ENCODE measurements at regions not wholly inside any gene's neighbourhood (a gene's known extent, or its start where the extent isn't known, plus 50 kb on each side); places are given as distances from the start of the nearest gene placed in this dataset.

DNA sequence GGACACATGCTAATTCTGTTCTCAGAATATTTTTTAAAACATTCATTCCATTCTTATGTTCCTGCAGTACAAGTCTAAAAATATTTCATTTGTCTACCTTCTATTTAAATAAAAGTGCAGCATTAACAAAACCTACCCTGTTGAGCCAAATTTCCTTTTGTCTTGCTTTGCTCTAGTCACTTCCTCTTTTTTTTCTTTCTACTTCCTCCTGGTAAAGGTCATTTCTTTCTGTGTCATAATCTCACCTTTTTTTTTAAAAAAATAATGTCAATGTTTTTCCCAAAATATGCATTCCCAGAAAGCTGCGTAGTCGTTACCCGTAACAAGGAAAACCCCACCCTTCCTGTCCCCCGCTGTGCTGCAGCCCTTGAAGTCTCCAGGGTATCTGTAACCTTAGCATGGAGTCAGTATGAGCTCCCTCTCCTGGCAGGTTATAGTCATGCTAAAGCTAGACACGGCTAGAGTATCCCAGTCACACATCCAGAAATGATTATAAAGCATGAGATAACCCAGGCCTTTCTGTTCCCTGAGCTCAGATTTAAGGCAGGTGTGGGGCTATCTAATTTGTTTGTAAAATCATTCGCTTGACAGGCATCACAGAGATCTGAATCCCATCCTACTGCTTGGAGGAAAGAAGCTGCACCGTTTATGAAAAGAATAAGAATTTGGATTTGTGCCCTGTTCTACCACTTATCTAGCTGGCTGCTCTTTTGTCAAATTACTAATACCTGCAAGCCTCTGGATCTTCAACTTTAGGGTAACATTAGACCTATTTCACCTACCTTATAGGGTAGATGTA lies 51.1 kb upstream of the EED start:
- DNase-seq (ENCODE audit: low spot score) = peak; percentile 84

DNA sequence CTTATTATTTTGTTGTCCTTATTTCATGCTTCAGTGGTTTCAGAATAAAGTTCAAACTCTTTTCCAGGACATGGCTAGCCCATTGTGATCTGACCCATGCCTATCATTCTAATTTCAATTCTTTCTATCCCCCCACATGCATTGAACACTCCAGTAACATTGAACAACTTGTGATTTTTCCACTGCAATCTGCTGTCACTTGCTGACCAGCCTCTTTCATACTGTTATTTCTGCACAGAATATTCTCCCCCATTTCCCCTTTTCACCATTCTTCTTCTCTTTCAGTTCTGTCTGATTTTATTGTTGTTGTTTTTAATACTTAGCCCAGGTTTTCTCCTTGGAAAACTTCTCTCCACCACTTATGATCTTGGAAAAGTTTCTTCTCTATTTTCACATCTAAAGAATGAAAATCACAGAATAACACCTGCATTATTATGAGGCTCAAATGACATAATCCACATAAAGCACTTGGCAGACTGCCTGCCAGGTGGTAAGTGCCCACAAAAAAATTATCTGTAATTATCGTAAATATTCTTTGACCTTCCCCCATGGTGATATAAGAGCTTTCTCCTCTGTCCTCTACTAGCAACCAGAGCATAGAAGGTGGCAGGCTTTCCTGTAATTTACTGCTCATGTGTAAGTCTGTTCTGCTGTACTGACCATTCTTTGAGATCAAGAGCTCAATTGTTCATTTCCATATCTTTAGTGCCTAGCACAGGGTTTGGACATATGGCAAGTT lies 51.9 kb upstream of the EED start:
- DNase-seq (ENCODE audit: low spot score) = no peak

DNA sequence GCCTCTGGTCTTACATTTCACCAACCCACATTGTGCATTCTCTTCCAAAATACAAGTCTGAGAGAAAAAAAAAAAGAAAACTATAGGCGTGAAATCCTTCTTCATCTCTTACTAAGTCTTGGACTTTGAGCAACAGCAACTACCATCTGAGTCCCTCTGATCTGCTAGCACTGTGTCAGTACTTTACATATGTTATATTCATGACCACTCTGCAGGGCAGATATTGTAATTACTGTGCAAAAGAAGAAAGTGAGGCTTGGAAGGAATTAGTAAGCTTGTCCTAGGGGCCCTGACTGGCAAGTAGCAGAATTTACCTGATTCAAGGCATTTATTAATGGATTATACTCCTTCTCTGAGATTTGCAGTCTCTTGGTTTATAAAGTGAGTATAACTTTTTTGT lies 52.7 kb upstream of the EED start:
- no peak for DNase-seq (ENCODE audit: low spot score)

DNA sequence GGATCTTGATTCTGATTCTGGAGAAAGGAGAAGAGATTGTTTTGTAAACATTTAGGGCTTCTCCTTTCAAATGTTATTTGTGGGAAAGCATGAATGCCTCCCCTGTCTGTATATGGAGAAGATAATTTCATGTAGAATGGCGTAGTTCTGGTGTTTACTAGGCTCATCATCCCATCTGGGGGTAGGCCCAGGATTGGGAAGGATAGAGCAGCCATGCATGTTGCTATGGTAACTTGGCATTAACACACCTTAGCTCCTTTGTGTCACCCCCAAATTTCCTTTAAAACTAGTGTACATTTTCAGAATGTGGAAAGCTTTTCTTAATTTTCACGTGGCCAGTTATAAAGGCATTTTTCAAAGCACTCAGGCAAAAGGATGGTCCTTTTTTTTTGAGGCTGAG lies 57.5 kb upstream of the EED start:
- no peak for DNase-seq (ENCODE audit: low spot score)

GRCh38 chr11:86186386-86186785 lies 58.2 kb upstream of the EED start:
- DNase-seq (ENCODE audit: low spot score) = no peak

DNA sequence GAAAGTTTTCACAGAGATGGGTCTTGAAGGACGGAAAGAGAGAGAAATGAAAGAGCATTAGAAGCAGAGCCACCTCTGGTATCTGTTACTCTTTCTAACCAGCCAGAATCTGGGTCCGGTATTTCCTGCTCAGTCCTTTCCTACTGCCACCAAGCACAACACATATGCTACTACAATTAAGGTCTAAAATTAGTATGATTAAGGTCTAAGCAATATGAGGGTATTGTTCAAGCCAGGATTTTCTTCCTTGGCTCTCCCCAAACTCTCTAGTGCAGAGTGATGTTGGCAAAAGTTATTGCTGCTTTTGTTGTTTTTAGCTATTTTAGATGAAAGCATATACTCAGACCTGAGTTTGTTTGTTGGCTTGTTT lies 59.2 kb upstream of the EED start:
- DNase-seq (ENCODE audit: low spot score) = no peak

DNA sequence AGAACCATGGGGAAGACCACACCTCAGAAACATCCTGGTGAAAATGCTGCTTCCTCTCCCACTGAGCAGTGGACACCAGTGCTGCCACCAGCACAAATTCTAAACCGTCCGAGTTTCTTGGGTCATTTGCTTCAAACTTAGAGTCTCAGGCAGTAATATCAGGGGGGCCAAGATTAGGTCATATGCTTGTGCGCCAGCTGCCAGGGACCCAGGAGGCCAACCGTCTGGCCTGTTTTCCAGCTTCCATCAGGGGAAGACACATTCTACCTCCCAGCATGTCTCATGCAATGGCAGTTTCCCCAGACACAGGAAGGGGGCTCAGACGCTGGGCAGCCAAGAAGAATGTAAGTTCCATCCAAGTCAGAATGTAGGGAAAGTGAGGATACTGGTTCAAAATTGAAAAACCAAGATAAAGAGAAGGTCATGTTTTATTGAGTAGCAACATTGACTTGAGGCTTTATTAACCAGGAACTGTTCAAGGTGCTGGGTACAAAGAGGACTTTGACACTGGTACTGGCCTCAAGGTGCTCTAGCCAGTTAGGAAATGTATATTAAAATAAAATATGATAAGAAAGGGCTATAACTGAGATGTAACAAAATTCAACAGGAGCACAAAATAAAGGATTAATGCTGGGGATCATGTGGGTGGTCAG lies 59.7 kb upstream of the EED start:
- DNase-seq (ENCODE audit: low spot score) = no peak

- DNase-seq (ENCODE audit: low spot score) = no peak
Observed at GRCh38 chr11:86183694-86184093, 60.9 kb upstream of the EED start.

- peak; percentile 62 for DNase-seq (ENCODE audit: low spot score)
Observed at GRCh38 chr11:86182976-86183584, 61.5 kb upstream of the EED start.

- no peak for DNase-seq (ENCODE audit: low spot score)
Observed at GRCh38 chr11:86181379-86181778, 63.2 kb upstream of the EED start.

DNA sequence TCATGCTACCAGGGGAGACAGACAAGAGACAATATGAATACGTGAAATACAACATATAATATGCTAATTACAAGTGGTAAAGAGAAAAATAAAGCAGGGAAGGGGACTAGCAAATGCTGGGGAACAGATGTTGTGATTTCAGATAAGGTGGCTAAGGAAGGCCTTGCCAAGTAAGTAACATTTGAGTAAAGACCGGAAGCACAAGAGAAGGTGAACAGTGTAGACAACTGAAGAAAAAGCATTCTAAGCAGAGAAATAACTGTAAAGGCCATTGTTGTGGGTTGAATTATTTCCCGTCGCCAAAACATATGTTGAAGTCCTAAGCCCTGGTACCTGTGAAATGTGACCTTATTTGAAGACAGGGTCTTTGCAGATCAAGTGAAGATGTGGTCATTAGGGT lies 63.7 kb upstream of the EED start:
- DNase-seq (ENCODE audit: low spot score) = no peak

DNA sequence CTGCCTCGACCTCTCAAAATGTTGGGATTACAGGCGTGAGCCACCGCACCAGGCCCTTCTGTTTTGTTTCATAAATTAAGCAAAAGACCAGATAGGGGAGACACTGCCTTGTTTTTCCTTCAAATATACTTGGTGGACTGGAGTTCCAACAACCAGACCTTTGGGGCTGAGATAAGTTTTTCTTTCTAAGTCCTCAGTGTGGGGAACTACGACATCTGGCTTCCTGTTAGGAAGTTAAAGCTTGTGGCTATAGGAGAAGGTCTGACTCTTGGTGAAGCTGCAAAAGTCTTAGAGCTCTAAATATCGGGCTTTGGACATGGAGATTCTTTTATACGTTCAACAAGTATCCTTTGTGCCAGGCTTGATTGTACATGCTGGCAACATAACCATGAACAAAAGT lies 64.1 kb upstream of the EED start:
- no peak for DNase-seq (ENCODE audit: low spot score)

- no peak for DNase-seq (ENCODE audit: low spot score)
Observed at GRCh38 chr11:86179646-86180064, 64.9 kb upstream of the EED start.

DNA sequence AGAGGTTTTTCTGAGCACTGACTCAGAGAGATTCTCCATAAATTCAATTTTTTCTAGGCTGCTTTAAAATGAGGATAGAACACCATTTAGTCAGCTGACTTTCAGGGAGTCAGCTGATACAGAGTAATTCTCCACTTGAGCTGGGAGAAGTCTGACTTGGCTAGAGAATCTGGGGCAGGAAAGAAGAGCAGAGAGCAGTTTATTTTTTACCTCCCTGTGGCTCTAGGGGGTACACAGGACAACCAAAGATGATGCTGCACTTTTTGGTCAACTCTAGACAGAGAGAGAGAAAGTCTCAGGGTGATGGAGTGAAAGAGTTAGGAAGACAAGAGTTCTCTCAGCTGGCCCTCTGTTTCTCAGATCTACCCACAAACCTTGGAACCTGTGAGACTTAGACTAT lies 67.3 kb upstream of the EED start:
- DNase-seq (ENCODE audit: low spot score) = no peak

DNA sequence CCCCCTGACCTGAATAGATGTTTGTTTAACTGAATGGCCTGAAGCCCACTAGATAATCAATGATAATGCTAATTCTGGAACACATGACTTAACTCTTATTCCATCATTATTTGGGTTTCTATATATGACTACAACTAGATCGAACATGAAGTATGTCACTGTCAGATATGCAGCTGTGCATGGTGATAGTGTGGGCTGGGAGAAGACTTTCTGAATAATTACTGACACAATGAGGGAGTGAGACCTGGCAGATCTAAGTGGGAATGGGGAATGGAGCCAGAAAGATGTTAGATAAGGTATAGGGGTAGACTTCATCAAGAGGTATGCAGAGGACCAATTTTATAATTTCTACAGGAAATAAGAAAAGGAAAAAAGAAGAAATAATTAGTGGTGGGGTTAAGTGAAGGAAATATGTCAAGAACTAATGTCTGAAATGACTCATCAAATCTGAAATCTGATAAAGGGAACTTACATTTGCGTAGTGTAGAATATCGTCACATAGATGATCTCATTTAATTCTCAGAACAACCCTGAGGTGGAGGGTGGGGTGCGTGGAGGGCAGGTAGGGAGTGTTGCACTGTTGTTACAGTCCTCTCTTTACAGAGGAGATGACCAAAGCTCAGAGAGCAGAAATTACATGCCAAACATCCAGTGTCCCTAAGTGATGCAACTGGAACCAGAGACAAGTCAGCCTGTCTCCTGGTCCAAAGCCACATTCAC lies 68.2 kb upstream of the EED start:
- no peak for DNase-seq (ENCODE audit: low spot score)

DNA sequence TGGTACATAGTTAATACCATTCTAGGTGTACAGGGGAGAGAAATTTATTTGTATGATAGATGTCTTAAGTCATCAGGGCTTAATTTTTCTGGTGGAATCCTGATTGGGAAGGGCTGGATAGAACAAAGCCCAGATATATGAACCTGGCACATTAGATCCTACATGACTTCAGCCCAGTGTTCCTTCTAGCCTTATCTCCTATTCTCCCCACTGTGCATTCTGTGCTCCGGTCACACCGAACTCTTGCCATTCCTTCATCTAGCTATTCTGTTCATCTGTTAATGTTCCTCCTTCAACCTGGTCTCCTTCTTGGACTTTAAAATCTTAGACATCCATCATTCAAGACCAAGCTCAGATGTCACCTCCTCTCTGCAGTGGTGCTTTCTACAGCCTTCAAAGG lies 68.9 kb upstream of the EED start:
- DNase-seq (ENCODE audit: low spot score) = no peak

DNA sequence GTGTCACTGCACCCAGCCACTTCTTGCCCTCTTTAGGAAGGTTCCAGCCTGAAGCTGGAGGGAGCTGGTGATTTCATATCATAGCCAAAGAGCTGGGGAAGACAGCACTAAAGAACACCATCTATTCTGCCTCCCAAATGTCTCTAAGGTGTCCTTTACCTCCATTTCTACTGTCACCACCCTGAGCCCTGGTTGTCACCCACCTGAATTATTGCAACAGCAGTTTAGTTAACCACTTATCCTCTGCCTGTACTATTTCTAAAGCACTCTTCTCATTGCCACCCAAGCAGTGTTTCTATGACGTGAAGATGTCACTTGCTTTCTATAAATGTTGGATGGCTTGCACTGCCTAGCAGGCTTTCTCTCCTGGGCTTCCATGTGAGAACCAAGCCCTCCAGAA lies 69.4 kb upstream of the EED start:
- no peak for DNase-seq (ENCODE audit: low spot score)

DNA sequence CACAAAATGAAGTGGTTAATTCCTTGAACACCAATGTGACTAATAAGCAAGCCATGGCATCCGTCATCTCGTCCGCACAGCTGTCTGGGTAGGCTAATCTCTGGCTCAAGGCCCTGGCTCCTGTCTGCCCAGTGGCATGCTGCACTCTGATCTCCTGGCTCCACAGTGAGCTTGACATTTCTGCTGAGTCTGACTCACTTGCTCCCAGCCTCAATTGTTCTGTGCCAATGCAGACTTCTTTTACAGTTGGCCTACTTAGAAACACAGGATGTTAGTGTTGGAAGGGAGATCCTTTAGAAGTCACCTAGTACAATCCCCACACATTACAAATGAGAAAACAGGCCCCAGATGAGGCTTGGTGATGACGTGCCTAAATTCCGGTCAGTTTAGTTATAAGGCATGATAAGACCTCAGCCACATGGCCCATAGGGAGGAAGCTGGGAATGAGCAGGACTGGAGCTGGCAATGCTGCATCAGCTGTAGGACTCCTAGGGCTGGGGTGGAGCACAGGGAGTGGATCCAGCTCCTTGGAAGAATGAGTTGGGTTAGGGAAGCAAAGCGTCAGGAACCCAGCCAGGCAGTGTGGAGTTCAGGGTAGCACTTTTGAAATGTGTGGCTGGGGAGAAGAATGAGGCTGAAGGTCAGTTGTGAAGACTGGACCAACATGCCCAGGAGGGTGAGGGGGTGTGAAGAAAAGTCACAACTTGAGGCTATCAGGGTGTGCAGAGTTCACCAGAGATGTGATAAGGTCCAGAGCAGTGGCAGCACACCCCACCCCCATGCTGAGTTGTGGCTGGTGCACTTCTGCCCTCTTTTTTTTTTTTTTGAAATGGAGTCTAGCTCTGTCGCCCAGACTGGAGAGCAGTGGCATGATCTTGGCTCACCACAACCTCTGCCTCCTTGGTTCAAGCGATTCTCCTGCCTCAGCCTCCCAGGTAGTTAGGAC lies 70.2 kb upstream of the EED start:
- DNase-seq (ENCODE audit: low spot score) = no peak

GRCh38 chr11:86172894-86173293 lies 71.7 kb upstream of the EED start:
- no peak for DNase-seq (ENCODE audit: low spot score)

- DNase-seq (ENCODE audit: low spot score) = no peak
Observed at GRCh38 chr11:86171627-86172026, 72.9 kb upstream of the EED start.

Data from SW480 (cell line).